PC-3 (cell line): ENCODE measurements at regions not wholly inside any gene's neighbourhood (a gene's known extent, or its start where the extent isn't known, plus 50 kb on each side); places are given as distances from the start of the nearest gene placed in this dataset.

ENCODE experiments used
- EZH2 ChIP-seq: fragments of 300-600 bp; sonication (generic); IDR thresholded peaks from one replicate; pipeline ENCODE4 v1.6.1; 2017; ENCODE audit warnings: antibody characterized with exemption, mild to moderate bottlenecking, low read length; ENCODE audit not compliant: unreplicated experiment
- EZH2phosphoT487 ChIP-seq: fragments of 300-600 bp; sonication (generic); IDR thresholded peaks from 2 replicates; pipeline ENCODE4 v1.6.1; 2018; ENCODE audit warnings: mild to moderate bottlenecking, antibody characterized with exemption, low read length, borderline replicate concordance
- TF ChIP-seq, protein P1 (sequence below): fragments of 300-600 bp; sonication (generic); conservative IDR thresholded peaks from 2 replicates; pipeline ENCODE4 v1.5.1; 2017; ENCODE audit warnings: antibody characterized with exemption, low read depth, mild to moderate bottlenecking, low read length

GRCh38 chr21:22115746-22116145 is 1117.5 kb downstream of the NCAM2 start:
- TF ChIP-seq EZH2phosphoT487 = no peak
- TF ChIP-seq EZH2 = no peak
- TF ChIP-seq, protein P1, sequence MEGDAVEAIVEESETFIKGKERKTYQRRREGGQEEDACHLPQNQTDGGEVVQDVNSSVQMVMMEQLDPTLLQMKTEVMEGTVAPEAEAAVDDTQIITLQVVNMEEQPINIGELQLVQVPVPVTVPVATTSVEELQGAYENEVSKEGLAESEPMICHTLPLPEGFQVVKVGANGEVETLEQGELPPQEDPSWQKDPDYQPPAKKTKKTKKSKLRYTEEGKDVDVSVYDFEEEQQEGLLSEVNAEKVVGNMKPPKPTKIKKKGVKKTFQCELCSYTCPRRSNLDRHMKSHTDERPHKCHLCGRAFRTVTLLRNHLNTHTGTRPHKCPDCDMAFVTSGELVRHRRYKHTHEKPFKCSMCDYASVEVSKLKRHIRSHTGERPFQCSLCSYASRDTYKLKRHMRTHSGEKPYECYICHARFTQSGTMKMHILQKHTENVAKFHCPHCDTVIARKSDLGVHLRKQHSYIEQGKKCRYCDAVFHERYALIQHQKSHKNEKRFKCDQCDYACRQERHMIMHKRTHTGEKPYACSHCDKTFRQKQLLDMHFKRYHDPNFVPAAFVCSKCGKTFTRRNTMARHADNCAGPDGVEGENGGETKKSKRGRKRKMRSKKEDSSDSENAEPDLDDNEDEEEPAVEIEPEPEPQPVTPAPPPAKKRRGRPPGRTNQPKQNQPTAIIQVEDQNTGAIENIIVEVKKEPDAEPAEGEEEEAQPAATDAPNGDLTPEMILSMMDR = no peak
